ENCODE measurements at regions not wholly inside any gene's neighbourhood (a gene's known extent, or its start where the extent isn't known, plus 50 kb on each side); places are given as distances from the start of the nearest gene placed in this dataset.

GRCh38 chr6:170074435-170074834 is 216.4 kb downstream of the DLL1 start:
- no peak for TF ChIP-seq CTCF (conservative IDR thresholded peaks at IDR 0.05; ENCODE audit: low read depth, low read length)
- H3K4me3 ChIP-seq (ENCODE audit: low read depth, low read length), result no peak overlapping the region

GRCh38 chr6:170073846-170074245 is 217.0 kb downstream of the DLL1 start:
- TF ChIP-seq CTCF (conservative IDR thresholded peaks at IDR 0.05; ENCODE audit: low read depth, low read length), result no peak
- H3K4me3 ChIP-seq (ENCODE audit: low read depth, low read length), result no peak overlapping the region
- no peak for DNase-seq (ENCODE audit: low read depth)

More at GRCh38 chr6:170074435-170074834, 216.4 kb downstream of the DLL1 start:
- no peak for DNase-seq (ENCODE audit: low read depth)

- DNase-seq (ENCODE audit: low read depth), result no peak
- no peak for TF ChIP-seq CTCF (conservative IDR thresholded peaks at IDR 0.05; ENCODE audit: low read depth, low read length)
- H3K4me3 ChIP-seq (ENCODE audit: low read depth, low read length), result no peak overlapping the region
Measured at GRCh38 chr6:170072246-170072645, 218.6 kb downstream of the DLL1 start.

- H3K4me3 ChIP-seq (ENCODE audit: low read depth, low read length), result no peak overlapping the region
- DNase-seq (ENCODE audit: low read depth), result no peak
- no peak for TF ChIP-seq CTCF (conservative IDR thresholded peaks at IDR 0.05; ENCODE audit: low read depth, low read length)
Measured at GRCh38 chr6:170069611-170070010, 221.3 kb downstream of the DLL1 start.

- no peak overlapping the region for H3K4me3 ChIP-seq (ENCODE audit: low read depth, low read length)
- no peak for DNase-seq (ENCODE audit: low read depth)
- TF ChIP-seq CTCF (conservative IDR thresholded peaks at IDR 0.05; ENCODE audit: low read depth, low read length), result no peak
Measured at GRCh38 chr6:170068496-170068895, 222.4 kb downstream of the DLL1 start.

- no peak for TF ChIP-seq CTCF (conservative IDR thresholded peaks at IDR 0.05; ENCODE audit: low read depth, low read length)
- no peak overlapping the region for H3K4me3 ChIP-seq (ENCODE audit: low read depth, low read length)
- no peak for DNase-seq (ENCODE audit: low read depth)
Measured at GRCh38 chr6:170067923-170068360, 222.9 kb downstream of the DLL1 start.

GRCh38 chr6:170067181-170067641 is 223.7 kb downstream of the DLL1 start:
- DNase-seq (ENCODE audit: low read depth), result no peak

More at GRCh38 chr6:170067181-170067641, 223.7 kb downstream of the DLL1 start:
- no peak for TF ChIP-seq CTCF (conservative IDR thresholded peaks at IDR 0.05; ENCODE audit: low read depth, low read length)
- no peak overlapping the region for H3K4me3 ChIP-seq (ENCODE audit: low read depth, low read length)

Measured in epithelial cell of proximal tubule (primary cell).